Epithelial cell of prostate (primary cell): ENCODE measurements at regions not wholly inside any gene's neighbourhood (a gene's known extent, or its start where the extent isn't known, plus 50 kb on each side); places are given as distances from the start of the nearest gene placed in this dataset.
"Not testable (repeated sequence)": the region's sequence is repeated elsewhere in the genome, so short reads cannot be mapped to it uniquely, and the experiment has no call there.

ENCODE experiments used
- DNase-seq: peaks from one replicate; pipeline ENCODE4 v3.0.0-alpha.2; 2011; ENCODE audit warnings: low read depth, low spot score
- H3K27ac ChIP-seq: fragments of 450-650 bp; 2 replicates; pipeline ENCODE4 v1.5.1; 2017; ENCODE audit warnings: mild to moderate bottlenecking

DNA sequence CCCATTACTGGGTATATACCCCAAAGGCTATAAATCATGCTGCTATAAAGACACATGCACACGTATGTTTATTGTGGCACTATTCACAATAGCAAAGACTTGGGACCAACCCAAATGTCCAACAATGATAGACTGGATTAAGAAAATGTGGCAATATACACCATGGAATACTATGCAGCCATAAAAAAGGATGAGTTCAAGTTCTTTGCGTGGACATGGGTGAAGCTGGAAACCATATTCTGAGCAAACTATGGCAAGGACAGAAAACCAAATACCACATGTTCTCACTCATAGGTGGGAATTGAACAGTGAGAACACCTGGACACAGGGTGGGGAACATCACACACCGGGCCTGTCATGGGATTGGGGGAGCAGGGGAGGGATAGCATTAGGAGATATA lies 54.4 kb upstream of the MUCL1 start:
- not testable (repeated sequence) for DNase-seq, H3K27ac ChIP-seq

DNA sequence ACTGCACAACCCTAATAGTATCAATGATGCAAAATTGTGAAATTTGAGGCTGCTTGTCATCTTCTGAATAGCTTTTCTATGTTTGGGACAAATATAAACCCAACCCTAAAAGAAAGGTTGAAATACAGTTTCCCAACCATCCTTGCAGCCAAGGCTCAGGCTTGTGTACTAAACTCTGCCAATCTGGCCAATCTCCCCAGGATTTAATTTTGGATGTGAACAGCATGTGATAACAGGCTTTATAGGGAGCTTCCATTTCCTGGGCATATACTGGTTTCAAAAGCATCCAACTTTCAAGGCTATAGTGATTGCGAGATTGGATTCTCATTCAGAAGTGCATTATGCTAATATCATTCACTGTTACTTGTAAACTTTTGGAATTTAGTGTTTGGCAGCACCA lies 55.7 kb upstream of the MUCL1 start:
- no peak for DNase-seq
- H3K27ac ChIP-seq: no peak overlapping the region

DNA sequence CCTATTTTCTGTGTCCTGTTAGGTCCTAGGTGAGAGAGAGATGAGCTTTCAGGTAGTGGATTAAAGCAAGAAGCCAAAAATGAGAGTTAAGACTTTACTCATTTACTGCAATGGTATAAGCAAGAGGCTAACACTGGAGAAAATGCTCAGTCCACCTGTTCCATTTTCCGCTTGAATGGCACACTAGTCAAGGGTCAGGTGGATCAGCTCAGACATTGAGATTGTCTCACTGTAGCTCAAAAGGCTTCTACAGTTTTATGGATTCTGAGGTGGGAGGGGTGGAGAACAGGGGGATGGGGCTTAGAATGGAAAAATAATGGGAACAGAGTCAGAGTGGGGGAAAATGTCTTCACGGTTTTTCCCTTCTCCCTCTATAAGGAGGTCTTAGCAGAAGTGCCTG lies 57.3 kb upstream of the MUCL1 start:
- no peak for DNase-seq
- H3K27ac ChIP-seq: no peak overlapping the region

DNA sequence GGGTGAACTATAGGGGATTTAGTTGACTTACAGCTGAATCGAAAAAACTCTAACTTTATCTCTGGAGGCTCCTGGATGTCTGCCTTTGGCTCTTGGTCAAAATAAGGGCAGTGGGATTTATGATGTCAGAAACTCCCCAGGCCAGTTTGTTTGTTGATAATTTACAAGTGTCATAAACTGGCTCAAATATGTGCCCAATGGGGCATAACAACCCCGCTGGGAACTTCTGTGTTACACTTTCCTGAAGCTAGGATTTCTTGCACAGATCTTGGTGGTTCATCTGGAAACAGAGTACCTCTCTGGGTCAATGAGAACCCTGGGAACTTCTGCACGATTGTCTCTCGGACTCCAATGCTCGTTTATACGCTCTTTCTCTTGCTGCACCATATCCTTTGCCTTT lies 58.7 kb upstream of the MUCL1 start:
- DNase-seq: no peak
- no peak overlapping the region for H3K27ac ChIP-seq

DNA sequence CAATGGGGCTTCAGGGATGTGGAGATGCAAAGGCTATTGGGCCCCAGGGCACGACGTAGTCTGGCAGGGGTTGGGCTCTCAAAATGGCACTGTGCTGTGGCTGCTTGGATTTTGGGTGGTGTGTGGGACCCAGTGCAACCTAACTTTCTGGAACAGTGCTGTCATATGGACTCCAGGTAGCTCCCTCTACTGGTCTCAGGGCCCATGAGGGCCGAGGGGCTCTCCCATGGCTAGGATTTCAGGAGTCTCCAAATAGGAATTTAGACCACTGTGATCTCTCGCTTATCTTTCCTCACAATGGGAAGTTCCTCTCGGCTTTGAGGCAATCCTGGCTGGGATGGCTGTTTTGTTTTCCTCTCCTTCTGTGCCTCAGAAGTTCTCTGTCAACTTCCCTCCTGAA lies 68.2 kb upstream of the MUCL1 start:
- no peak for DNase-seq
- no peak overlapping the region for H3K27ac ChIP-seq

DNA sequence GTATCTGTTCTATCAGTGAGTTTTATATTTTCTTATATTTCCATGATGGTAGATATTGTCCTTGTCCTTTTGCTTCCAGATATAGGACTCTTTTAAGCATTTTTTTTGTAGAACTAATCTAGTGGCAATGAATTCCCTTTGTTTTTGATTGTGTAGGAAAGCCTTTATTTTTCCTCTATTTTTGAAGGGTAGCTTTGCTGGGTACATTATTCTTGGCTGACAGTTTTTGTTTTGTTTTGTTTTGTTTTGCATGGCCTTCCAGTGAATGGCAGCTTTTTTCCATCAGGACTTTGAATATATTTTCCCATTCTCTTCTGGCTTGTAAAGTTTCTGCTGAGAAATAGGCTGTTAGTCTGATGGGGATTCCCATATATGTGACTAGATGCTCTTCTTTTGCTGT lies 70.2 kb upstream of the MUCL1 start:
- H3K27ac ChIP-seq: no peak overlapping the region
- DNase-seq: no peak

DNA sequence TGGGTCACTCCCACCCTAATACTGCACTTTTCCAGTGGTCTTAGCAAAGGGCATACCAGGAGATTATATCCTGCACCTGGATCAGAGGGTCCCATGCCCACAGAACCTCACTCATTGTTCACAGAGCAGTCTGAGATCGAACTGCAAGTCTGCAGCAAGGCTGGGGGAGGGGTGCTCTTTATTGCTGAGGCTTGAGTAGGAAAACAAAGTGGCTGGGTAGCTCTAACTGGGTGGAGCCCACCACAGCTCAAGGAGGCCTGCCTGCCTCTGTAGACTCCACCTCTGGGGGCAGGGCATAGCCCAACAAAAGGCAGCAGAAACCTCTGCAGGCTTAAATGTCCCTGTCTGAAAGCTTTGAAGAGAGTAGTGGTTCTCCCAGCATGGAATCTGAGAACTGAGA lies 77.3 kb upstream of the MUCL1 start:
- H3K27ac ChIP-seq, DNase-seq: not testable (repeated sequence)

DNA sequence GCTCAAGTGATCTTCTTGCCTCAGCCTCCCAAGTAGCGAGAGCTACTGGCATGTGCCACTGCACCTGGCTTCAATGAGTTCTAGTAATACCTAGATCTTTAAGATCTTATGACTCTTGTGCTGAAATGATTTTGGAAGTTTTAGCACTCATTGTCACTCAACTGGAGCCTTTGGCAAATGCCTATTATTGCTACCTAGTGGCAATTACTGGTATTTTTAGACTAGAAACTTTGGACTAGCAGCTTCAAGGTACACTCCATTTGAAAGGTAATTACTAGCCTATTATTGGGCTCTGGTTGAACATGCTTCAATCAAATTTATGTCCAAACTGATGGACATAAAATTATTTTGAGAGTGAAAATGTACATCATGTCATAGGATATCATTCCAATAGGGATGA lies 80.7 kb upstream of the MUCL1 start:
- no peak overlapping the region for H3K27ac ChIP-seq
- no peak for DNase-seq

DNA sequence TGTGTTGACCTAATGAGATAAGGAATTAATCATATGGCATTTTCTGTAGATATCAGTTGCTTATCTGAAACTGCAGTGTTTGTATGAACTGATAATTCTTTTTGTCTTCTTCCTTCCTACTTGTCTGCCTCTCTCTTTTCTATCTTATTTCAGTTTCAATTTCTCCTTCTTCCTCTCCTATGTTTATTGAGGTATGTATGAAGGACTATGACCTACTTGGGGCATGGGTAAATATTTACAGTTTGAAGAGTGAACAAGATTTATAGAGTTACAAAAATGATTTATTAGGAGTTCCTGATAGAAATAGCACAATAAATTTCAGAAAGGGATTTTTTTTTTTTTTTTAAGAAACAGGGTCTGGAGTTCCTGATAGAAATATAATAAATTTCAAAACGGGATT lies 88.7 kb upstream of the MUCL1 start:
- DNase-seq: no peak
- no peak overlapping the region for H3K27ac ChIP-seq

DNA sequence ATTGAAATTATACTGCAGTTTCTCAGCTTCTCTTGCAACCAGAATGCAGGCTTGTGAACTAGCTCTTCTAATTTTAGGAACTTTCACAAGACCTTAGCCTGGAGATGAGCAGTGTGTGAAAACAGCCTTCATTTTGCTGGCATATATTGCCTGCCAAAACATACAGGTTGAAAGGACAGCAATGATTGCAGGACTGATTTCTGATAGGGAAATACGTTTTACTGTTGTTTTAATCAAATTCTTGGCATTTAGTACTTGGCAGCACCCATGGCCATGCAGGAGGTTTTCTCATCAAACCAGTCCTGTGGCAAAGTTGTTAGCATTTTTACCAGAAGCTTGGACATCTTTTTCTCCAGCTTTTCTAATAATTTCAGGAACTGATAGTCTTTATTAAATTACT lies 91.9 kb upstream of the MUCL1 start:
- H3K27ac ChIP-seq: no peak overlapping the region
- no peak for DNase-seq

DNA sequence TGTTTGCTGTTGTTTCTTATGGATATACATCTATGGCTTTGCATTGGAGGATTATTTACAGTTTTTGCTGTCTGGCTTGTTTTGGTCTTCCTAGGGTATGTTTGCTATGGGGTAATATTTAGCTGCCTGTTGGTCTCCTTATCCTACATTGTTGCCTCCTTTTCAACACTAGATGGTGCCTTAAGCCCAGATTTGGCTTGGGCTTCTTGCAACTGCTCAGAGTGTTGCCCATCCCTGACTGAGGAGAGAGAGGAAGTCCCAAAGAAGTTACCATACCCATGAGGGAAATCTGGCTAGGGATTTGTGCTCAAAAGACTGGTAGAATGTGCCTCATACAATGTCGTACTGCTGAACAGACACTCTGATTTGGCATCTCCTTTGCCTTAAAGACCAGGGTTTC lies 94.6 kb upstream of the MUCL1 start:
- DNase-seq: peak; percentile 16
- no peak overlapping the region for H3K27ac ChIP-seq

DNA sequence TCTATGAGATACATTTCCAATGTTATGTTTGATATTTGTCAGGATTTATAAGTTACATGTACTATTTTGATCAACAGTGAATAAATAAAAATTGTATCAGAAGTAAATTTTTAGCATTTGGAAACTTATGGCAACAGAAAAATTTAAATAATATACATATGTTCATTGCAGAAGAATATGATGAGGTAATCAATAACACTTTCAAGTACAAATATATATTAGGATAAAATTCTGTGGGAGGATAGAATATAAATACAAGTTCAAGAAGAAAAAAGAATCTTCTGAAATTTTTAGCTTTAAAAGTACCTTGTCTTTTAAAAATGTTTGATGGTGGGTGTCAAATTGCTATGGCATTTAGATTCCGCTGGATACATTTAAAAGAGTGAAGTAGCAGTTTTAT lies 102.8 kb upstream of the MUCL1 start:
- H3K27ac ChIP-seq: no peak overlapping the region
- no peak for DNase-seq

DNA sequence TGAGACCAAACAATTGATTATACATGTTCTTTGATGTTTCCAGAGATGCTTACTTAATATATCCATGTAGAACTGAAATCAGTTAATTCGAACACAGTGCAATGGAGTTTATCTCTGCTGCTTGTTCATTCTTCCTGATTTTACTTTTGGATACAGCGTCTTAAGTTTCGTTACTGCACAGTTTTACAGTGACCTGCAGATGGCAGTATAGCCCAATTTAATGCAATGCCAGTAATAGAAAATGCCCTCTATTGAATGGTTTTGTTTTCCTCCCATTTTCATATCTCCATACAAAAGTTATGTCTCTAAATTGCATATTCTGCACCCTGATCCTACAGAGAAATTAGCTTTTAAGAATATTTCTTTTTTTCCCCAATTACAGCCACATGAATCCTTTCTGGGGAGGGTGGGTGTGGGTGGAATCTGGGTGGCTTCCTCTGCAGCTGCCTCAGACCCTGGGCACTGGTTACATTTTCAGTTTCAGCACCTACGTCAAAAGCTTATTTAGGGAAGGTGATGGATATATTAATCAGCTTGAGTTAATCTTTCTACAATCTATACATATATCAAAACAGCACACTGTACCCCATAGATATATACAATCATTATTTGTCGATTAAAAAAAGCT lies 101.1 kb upstream of the DCD start:
- H3K27ac ChIP-seq: no peak overlapping the region
- no peak for DNase-seq

DNA sequence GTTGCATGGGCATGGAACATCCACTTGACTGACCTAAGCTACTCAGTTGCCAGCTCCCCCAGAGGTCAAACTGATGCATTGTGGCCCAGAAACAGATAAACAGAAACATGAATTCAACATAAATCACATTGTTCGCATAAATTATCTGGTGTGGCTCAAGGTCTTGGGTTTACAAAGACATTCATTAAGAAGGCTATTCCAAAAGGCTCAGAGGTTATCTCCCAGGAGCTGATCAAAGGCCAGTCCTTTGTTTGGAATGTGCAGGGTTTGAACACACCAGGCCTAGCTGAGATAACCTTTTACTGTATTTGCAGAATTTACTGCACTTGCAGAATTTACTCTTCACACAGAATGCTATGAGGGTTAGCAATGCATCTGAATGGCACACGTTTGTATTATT lies 96.4 kb upstream of the DCD start:
- H3K27ac ChIP-seq: no peak overlapping the region
- DNase-seq: no peak

DNA sequence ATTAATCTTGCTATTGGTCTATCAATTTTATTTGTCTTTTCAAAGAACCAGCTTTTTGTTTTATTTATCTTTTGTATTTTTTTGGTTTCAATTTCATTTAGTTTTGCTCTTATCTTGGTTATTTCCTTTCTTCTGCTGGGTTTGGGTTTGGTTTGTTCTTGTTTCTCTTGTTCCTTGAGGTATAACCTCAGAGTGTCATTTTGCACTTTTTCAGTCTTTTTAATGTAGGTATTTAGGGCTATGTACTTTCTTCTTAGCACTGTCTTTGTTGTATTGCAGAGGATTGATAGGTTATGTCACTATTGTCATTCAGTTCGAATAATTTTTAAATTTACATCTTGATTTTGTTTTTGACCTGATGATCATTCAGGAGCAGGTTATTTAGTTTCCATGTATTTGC lies 92.7 kb upstream of the DCD start:
- H3K27ac ChIP-seq: no peak overlapping the region
- no peak for DNase-seq

DNA sequence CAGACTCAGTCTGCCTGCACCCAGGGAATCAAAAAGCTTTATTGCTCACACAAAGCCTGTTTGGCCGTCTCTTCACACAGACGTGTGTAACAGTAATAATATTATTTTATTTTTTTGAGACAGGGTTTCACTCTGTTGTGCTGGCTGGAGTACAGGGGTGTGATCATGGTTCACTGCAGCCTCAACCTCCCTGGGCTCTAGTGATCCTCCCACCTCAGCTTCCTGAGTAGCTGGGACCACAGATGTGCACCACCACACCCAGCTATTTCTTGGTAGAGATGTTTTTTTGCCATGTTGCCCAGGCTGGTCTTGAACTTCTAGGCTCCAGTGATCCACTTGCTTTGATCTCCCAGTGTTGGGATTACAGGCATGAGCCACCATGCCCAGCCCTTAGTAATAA lies 88.4 kb upstream of the DCD start:
- H3K27ac ChIP-seq: no peak overlapping the region
- DNase-seq: no peak

DNA sequence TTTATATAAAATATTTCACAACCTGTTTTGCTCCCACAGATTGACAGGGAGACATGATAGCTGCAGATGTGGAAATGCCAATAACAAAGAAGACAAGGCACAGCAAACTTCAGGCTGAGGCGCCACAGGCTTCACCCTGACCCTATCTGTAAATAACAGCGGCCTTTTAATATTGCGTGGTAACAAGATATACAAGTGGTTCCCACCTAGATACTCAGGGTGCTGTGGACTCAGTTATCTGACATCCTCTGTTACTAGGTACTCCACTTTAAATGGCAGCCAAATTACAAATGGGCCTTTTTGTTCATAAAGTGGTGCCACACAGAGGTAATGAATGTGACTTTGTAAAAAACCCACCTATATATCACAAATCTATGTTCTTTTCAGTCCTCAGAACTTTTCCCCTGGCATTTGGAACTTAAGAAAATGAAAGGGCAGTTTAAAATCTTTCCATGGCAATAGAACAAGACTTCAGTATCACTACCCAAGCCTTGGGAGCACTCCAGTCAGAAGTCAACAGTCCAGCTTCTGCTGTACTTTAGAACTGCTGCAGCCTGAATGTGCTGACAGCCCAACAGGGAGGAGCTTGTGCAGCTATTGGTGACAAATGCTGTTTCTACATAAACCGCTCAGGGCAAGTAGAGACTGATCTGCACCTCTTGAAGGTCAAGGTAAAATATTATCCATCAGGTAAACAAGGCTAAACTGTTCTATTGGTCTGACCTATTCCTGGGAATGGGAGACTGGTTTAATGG lies 86.2 kb upstream of the DCD start:
- DNase-seq: no peak
- no peak overlapping the region for H3K27ac ChIP-seq

DNA sequence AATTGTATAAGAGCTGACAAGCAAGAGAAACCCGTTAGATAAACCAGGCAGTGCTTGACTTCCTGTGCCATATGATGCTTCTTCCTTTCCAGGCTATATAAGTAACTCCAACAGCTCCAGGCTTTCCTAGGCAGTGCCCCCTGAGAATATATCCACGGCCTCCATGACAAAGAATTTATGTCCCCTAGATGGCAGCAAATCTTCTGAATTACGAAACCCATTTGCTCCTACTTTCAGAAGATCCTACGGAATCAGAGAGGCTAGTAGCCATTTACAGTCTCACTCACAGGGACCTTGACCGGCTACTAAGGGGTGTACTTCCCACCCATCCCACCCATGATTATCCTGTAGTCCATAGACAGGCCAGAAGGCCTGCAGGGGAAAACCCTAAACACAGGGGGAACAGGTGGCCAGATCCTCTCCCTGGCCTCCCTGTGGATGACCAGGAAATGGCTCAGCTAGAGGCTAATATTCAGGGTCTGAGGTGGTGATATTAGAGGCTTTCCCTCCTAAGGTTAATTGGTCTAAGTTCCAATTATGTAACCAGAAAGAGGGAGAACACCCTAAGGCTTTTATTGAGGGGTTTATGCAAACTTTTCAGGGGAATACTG lies 77.2 kb upstream of the DCD start:
- H3K27ac ChIP-seq: no peak overlapping the region
- DNase-seq: no peak

DNA sequence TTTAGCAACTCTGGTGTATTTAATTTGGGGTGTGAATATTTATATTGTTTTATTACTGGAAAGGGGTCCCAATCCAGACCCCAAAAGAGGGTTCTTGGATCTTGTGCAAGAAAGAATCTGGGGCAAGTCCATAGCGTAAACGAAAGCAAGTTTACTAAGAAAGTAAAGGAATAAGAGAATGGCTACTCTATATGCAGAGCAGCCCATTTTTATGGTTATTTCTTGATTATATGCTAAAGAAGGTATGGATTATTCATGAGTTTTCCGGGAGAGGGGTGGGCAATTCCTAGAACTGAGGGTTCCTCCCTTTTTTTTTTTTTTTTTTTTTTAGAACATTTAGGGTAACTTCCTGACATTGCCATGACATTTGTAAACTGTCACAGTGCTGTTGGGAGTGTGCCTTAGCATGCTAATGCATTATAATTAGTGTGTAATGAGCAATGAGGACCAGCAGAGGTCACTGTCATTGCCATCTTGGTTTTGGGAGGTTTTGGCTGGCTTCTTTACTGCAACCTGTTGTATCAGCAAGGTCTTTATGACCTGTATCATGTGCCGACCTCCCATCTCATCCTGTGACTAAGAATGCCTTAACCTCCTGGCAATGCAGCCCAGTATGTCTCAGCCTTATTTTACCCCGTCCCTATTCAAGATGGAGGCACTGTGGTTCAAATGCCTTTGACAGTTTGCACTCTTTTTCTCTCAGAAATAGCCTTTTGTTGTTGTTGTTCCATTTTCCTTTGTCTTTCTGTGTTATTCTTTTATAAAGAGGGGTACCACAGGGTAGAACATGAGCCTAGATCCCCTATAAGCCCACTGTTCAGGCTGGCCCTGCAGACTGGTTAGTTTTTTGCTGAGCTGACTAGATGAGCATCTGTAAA lies 75.5 kb upstream of the DCD start:
- no peak for DNase-seq
- no peak overlapping the region for H3K27ac ChIP-seq

DNA sequence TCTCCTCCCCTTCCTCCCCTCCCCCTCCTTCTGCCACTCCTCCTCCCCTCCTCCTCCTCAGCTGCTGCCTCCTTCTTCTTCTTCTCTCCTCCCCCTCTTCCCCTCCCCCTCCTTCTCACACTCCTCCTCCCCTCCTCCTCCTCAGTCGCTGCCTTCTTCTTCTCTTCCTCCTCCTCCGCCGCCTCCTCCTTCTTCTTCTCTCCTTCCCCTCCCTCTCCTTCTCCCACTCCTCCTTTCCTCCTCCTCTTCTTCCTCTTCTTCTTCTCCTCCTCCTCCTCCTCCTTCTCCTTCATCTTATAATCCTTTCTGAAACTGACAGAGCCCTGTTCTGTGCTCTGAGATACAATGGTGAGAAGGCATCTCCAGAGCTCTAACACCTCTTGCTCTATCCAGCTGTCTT lies 73.1 kb upstream of the DCD start:
- no peak for DNase-seq
- H3K27ac ChIP-seq: no peak overlapping the region

DNA sequence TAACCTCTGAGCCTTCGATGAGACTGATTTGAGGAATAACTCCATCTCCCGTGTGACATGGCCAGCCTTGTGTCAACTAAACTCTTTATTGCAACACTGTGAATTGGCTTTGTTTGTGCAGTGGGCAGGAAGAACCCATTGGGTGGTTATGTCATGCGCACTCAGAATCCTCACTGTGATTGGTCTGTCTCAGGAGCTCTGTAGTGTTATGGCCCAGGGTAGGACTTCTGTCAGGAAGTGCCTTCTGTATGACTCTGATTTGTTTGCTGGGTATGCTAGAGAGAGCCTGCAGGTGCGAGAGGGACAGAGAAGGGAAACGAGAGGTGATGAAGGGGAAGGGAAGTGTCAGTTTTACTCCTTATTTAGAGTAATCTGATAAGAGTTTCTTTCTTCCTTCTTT lies 71.5 kb upstream of the DCD start:
- DNase-seq: no peak
- no peak overlapping the region for H3K27ac ChIP-seq
